Gastroesophageal sphincter (tissue), 4 donors: ENCODE measurements at regions not wholly inside any gene's neighbourhood (a gene's known extent, or its start where the extent isn't known, plus 50 kb on each side); places are given as distances from the start of the nearest gene placed in this dataset.

Experiments
- ATAC-seq: fragments of 150-250 bp; one replicate; pipeline ENCODE4 v1.9.1; 2016; ENCODE audit warnings: mild to moderate bottlenecking, moderate library complexity
- H3K27ac ChIP-seq, 4 donors: fragments of 200-600 bp; sonication (generic) in 3 of 4; 1 replicate in 3 of 4; 2 replicates in 1 of 4; pipeline ENCODE4 v1.5.1; 2016 to 2019
- H3K27me3 ChIP-seq: fragments of 200-600 bp; sonication (generic); one replicate; pipeline ENCODE4 v1.5.1; 2019
- H3K36me3 ChIP-seq, 2 donors: fragments of 200-600 bp; sonication (generic); one replicate each; pipeline ENCODE4 v1.5.1; 2019; ENCODE audit warnings: control low read depth in 1 of 2
- H3K4me1 ChIP-seq, 3 donors: fragments of 200-600 bp; sonication (generic); 1 replicate in 2 of 3; 2 replicates in 1 of 3; pipeline ENCODE4 v1.5.1; 2016 to 2019; ENCODE audit warnings: control low read depth in 2 of 3
- H3K4me3 ChIP-seq, 2 donors: fragments of 200-600 bp; sonication (generic); one replicate each; pipeline ENCODE4 v1.5.1; 2019; ENCODE audit warnings: mild to moderate bottlenecking in 1 of 2, moderate library complexity in 1 of 2
- H3K9me3 ChIP-seq, 3 donors: fragments of 200-600 bp; sonication (generic); one replicate each; pipeline ENCODE4 v1.5.1; 2017 to 2019; ENCODE audit warnings: control low read depth in 2 of 3
- EP300 ChIP-seq: sonication (generic); formaldehyde crosslinking; IDR thresholded peaks from one replicate; pipeline ENCODE4 v1.6.1; 2017; ENCODE audit warnings: antibody characterized with exemption, mild to moderate bottlenecking
- POLR2A ChIP-seq, 2 donors: fragments of 450-650 bp; IDR thresholded peaks; one replicate each; pipeline ENCODE4 v1.6.1; 2017; ENCODE audit warnings: antibody characterized with exemption in 2 of 2, mild to moderate bottlenecking in 2 of 2, moderate library complexity in 1 of 2
- POLR2AphosphoS5 ChIP-seq: sonication (generic); formaldehyde crosslinking; IDR thresholded peaks from one replicate; pipeline ENCODE4 v1.6.1; 2017; ENCODE audit warnings: antibody characterized with exemption
- whole genome bisulfite sequencing, 2 donors: methylation state at CpG; one replicate each; pipeline ENCODE4 v1.1.5; 2018; ENCODE audit warnings: low coverage in 1 of 2; 5-methylcytosine and 5-hydroxymethylcytosine counted together
- TF ChIP-seq, protein P1 (sequence below), 4 experiments: fragments of 200-600 bp in 2 of 4; fragments of 450-650 bp in 2 of 4; sonication (generic) in 1 of 4; IDR thresholded peaks; one replicate each; pipeline ENCODE4 v1.5.1; 2017 to 2019; ENCODE audit warnings: antibody characterized with exemption in 4 of 4, mild to moderate bottlenecking in 2 of 4, moderate library complexity in 2 of 4

DNA sequence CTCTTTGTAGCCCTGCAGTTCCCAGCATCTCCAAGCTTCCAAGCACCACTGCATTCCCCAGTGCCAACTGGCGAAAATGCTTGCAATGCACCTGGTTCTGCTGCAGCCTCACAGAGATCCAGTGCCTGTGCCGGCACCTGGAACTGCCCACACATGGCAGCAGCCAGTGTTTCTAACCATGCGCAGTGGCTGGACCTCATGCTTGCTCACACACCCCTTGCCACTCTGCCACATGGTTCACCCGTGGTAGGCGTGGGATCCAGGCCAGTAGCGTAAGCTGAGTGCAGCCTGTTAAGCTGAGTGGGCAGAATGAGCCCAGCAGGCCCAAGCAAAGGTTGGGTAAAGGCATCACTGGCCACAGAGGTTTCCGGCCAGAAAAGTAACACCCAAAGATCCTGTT is 214.1 kb upstream of the VLDLR start:
- H3K9me3 ChIP-seq: peaks cover 0 to 14% (median 0%) of the 10 kb centered on the region in 3 donors
- no peak overlapping the region for H3K27ac ChIP-seq
- no peaks in the 10 kb centered on the region for H3K36me3 ChIP-seq
- ATAC-seq: no peak
- 93 to 100% methylated on average over 2 to 3 of the region's 7 CpGs for whole genome bisulfite sequencing, 2 donors
- no peak overlapping the region for H3K4me3 ChIP-seq
- no peak for TF ChIP-seq POLR2A (IDR thresholded peaks at IDR 0.05)
- H3K27me3 ChIP-seq: no peaks in the 10 kb centered on the region
- H3K4me1 ChIP-seq: no peaks in the 10 kb centered on the region

DNA sequence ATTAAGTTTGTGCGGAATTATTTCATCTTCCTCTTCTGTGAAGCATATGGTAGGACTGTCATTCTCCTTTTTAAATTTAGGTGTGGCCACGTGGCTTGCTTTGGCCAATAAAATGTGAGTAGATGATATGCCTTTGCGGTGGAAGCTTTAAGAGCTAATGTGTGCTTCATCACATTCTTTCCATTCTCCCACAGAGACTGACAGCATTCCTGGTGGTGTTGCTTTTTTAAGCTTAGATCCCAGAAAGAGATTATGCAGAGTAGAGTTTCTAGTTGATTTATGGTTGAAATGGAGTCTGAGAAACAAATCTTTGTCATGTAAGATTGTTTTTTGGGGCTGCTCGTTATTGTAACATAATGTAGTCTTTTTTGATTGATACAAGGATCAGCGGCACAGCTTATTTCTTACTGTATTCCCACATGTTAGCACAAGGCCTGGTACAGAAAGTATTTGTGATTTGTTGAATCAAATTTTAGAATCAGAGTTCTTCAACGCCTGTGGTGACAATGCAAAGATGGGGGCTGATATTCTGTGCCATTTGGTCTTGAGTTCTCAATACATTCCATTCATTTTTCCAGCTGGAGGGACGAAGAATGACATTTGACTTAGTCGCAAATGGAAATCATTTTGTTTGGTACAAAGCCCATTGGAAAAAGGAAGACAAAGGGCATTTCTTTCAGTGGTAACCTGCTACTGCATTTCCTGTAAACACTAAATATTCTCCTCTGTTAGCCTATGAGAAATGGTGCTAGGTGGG is 209.9 kb upstream of the VLDLR start:
- ATAC-seq: no peak
- TF ChIP-seq EP300 (no peak), POLR2A (IDR thresholded peaks at IDR 0.05) (no peak), POLR2AphosphoS5 (no peak)
- TF ChIP-seq, protein P1, sequence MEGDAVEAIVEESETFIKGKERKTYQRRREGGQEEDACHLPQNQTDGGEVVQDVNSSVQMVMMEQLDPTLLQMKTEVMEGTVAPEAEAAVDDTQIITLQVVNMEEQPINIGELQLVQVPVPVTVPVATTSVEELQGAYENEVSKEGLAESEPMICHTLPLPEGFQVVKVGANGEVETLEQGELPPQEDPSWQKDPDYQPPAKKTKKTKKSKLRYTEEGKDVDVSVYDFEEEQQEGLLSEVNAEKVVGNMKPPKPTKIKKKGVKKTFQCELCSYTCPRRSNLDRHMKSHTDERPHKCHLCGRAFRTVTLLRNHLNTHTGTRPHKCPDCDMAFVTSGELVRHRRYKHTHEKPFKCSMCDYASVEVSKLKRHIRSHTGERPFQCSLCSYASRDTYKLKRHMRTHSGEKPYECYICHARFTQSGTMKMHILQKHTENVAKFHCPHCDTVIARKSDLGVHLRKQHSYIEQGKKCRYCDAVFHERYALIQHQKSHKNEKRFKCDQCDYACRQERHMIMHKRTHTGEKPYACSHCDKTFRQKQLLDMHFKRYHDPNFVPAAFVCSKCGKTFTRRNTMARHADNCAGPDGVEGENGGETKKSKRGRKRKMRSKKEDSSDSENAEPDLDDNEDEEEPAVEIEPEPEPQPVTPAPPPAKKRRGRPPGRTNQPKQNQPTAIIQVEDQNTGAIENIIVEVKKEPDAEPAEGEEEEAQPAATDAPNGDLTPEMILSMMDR (IDR thresholded peaks at IDR 0.05): no peak
- 60 to 74% methylated on average over 8 of the region's 8 CpGs for WGBS, 2 donors
- H3K4me3 ChIP-seq: no peak overlapping the region
- H3K27me3 ChIP-seq: no peaks in the 10 kb centered on the region
- H3K4me1 ChIP-seq: no peaks in the 10 kb centered on the region
- no peaks in the 10 kb centered on the region for H3K36me3 ChIP-seq
- H3K27ac ChIP-seq: no peak overlapping the region
- H3K9me3 ChIP-seq: no peaks in the 10 kb centered on the region

GRCh38 chr9:2413160-2413805 is 208.3 kb upstream of the VLDLR start:
- ATAC-seq: no peak
- 66 to 71% methylated on average over 3 of the region's 4 CpGs for WGBS, 2 donors

GRCh38 chr9:2414465-2414864 is 207.1 kb upstream of the VLDLR start:
- WGBS, 2 donors: 92 to 100% methylated on average over 2 of the region's 2 CpGs
- H3K27ac ChIP-seq: no peak overlapping the region
- H3K27me3 ChIP-seq: no peaks in the 10 kb centered on the region
- H3K4me3 ChIP-seq: no peak overlapping the region
- no peaks in the 10 kb centered on the region for H3K4me1 ChIP-seq
- H3K9me3 ChIP-seq: no peaks in the 10 kb centered on the region
- ATAC-seq: no peak
- H3K36me3 ChIP-seq: no peaks in the 10 kb centered on the region
- TF ChIP-seq, protein P1 (IDR thresholded peaks at IDR 0.05): no peak
- no peak for TF ChIP-seq EP300
- TF ChIP-seq POLR2A (IDR thresholded peaks at IDR 0.05): no peak
- TF ChIP-seq POLR2AphosphoS5: no peak

More at GRCh38 chr9:2413160-2413805, 208.3 kb upstream of the VLDLR start:
- Histone ChIP-seq H3K4me1 (no peaks in the 10 kb centered on the region), H3K4me3 (no peak overlapping the region), H3K27me3 (no peaks in the 10 kb centered on the region), H3K36me3 (no peaks in the 10 kb centered on the region), H3K27ac (no peak overlapping the region), H3K9me3 (no peaks in the 10 kb centered on the region)
- TF ChIP-seq, protein P1 (IDR thresholded peaks at IDR 0.05): no peak

DNA sequence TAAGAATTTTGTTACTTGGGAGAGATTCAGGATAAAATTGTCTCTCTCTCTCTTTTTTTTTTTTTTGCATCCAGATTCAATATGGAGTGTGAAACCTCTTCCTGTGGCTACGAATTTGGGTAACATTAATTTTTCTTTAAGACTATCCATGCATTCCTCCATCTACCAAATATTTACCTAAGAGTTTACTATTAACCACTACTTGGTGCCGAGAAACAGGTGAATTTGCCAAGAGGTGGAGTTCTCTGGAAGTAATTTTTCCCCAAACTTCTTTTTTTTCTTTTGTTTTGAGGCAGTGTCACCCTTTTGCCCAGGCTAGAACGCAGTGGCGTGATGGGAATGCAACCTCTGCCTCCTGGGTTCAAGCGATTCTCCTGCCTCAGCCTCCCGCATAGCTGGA is 206.3 kb upstream of the VLDLR start:
- Histone ChIP-seq H3K27me3 (no peaks in the 10 kb centered on the region), H3K4me3 (no peak overlapping the region), H3K27ac (no peak overlapping the region), H3K9me3 (no peaks in the 10 kb centered on the region), H3K36me3 (no peaks in the 10 kb centered on the region), H3K4me1 (no peaks in the 10 kb centered on the region)
- no peak for TF ChIP-seq POLR2AphosphoS5
- TF ChIP-seq, protein P1 (IDR thresholded peaks at IDR 0.05): no peak
- no peak for TF ChIP-seq POLR2A (IDR thresholded peaks at IDR 0.05)
- TF ChIP-seq EP300: no peak
- ATAC-seq: no peak
- 95 to 100% methylated on average over 1 to 6 of the region's 6 CpGs for WGBS, 2 donors
